T-helper 2 cell treated with Interferon-gamma antibody and Interleukin-4, amounts not matched to agents 5 μg/mL and 100 μg/mL, for 36 hours (primary cell): ENCODE measurements at regions not wholly inside any gene's neighbourhood (a gene's known extent, or its start where the extent isn't known, plus 50 kb on each side); places are given as distances from the start of the nearest gene placed in this dataset.

Experiments
- DNase-seq: peaks from one replicate; pipeline ENCODE4 v3.0.0; 2021; ENCODE audit warnings: low spot score
- H3K27ac Mint-ChIP-seq: one replicate; pipeline ENCODE4 v1.8.0; 2021; ENCODE audit warnings: mild to moderate bottlenecking, mixed read lengths
- H3K27me3 Mint-ChIP-seq: one replicate; pipeline ENCODE4 v1.8.0; 2021; ENCODE audit warnings: low read depth, mixed read lengths
- H3K36me3 Mint-ChIP-seq: one replicate; pipeline ENCODE4 v1.8.0; 2021; ENCODE audit warnings: low read depth, mixed read lengths
- H3K4me1 Mint-ChIP-seq: one replicate; pipeline ENCODE4 v1.8.0; 2021; ENCODE audit warnings: low read depth, mixed read lengths
- H3K4me3 Mint-ChIP-seq: one replicate; pipeline ENCODE4 v1.8.0; 2022; ENCODE audit warnings: mild to moderate bottlenecking, moderate library complexity, mixed read lengths
- H3K9me3 Mint-ChIP-seq: one replicate; pipeline ENCODE4 v1.8.0; 2021; ENCODE audit warnings: mixed read lengths

- no peak overlapping the region for H3K4me3 Mint-ChIP-seq
- peaks cover 62% of the 10 kb centered on the region for H3K36me3 Mint-ChIP-seq
- no peaks in the 10 kb centered on the region for H3K9me3 Mint-ChIP-seq
- DNase-seq = no peak
- peaks cover 66% of the 10 kb centered on the region for H3K4me1 Mint-ChIP-seq
- H3K27me3 Mint-ChIP-seq = no peaks in the 10 kb centered on the region
- peak overlapping the region; percentile 27 for H3K27ac Mint-ChIP-seq
These were observed 57.6 kb downstream of the PTTG1 start for GRCh38 chr5:160479220-160479619.

- DNase-seq = no peak
- no peaks in the 10 kb centered on the region for H3K9me3 Mint-ChIP-seq
These were observed 58.3 kb downstream of the PTTG1 start for GRCh38 chr5:160479926-160480325.

GRCh38 chr5:160480652-160481051, 59.0 kb downstream of the PTTG1 start:
- no peaks in the 10 kb centered on the region for H3K27me3 Mint-ChIP-seq

More at GRCh38 chr5:160479926-160480325, 58.3 kb downstream of the PTTG1 start:
- peak overlapping the region; percentile 59 for H3K27ac Mint-ChIP-seq
- H3K36me3 Mint-ChIP-seq = peaks cover 64% of the 10 kb centered on the region
- H3K27me3 Mint-ChIP-seq = no peaks in the 10 kb centered on the region
- H3K4me3 Mint-ChIP-seq = no peak overlapping the region
- H3K4me1 Mint-ChIP-seq = peaks cover 68% of the 10 kb centered on the region

GRCh38 chr5:160484678-160485077, 63.0 kb downstream of the PTTG1 start:
- peaks cover 60% of the 10 kb centered on the region for H3K4me1 Mint-ChIP-seq
- no peak for DNase-seq
- H3K36me3 Mint-ChIP-seq = peaks cover 74% of the 10 kb centered on the region
- H3K27ac Mint-ChIP-seq = peak overlapping the region; percentile 39
- H3K27me3 Mint-ChIP-seq = no peaks in the 10 kb centered on the region
- no peaks in the 10 kb centered on the region for H3K9me3 Mint-ChIP-seq
- no peak overlapping the region for H3K4me3 Mint-ChIP-seq

More at GRCh38 chr5:160480652-160481051, 59.0 kb downstream of the PTTG1 start:
- H3K4me3 Mint-ChIP-seq = no peak overlapping the region
- peaks cover 65% of the 10 kb centered on the region for H3K36me3 Mint-ChIP-seq
- H3K9me3 Mint-ChIP-seq = no peaks in the 10 kb centered on the region
- peak overlapping the region; percentile 19 for H3K27ac Mint-ChIP-seq
- peaks cover 69% of the 10 kb centered on the region for H3K4me1 Mint-ChIP-seq
- no peak for DNase-seq

- DNase-seq = no peak
- Mint-ChIP-seq H3K4me3 (no peak overlapping the region), H3K4me1 (peaks cover 53% of the 10 kb centered on the region), H3K27ac (peak overlapping the region; percentile 20), H3K27me3 (no peaks in the 10 kb centered on the region), H3K9me3 (no peaks in the 10 kb centered on the region), H3K36me3 (peaks cover 72% of the 10 kb centered on the region)
These were observed 63.8 kb downstream of the PTTG1 start for GRCh38 chr5:160485364-160485969.

GRCh38 chr5:160486573-160486972, 64.9 kb downstream of the PTTG1 start:
- peak; percentile 41 for DNase-seq
- peaks cover 58% of the 10 kb centered on the region for H3K4me1 Mint-ChIP-seq
- H3K9me3 Mint-ChIP-seq = no peaks in the 10 kb centered on the region
- no peaks in the 10 kb centered on the region for H3K27me3 Mint-ChIP-seq
- H3K36me3 Mint-ChIP-seq = peaks cover 77% of the 10 kb centered on the region
- H3K4me3 Mint-ChIP-seq = peak overlapping the region; percentile 23
- peak overlapping the region; percentile 42 for H3K27ac Mint-ChIP-seq

- Mint-ChIP-seq H3K9me3 (no peaks in the 10 kb centered on the region), H3K27me3 (no peaks in the 10 kb centered on the region), H3K27ac (no peak overlapping the region), H3K4me1 (peaks cover 48% of the 10 kb centered on the region), H3K4me3 (no peak overlapping the region), H3K36me3 (peaks cover 62% of the 10 kb centered on the region)
- DNase-seq = no peak
These were observed 67.0 kb downstream of the PTTG1 start for GRCh38 chr5:160488394-160489325.

- H3K9me3 Mint-ChIP-seq = no peaks in the 10 kb centered on the region
- DNase-seq = no peak
- H3K27me3 Mint-ChIP-seq = no peaks in the 10 kb centered on the region
- peaks cover 44% of the 10 kb centered on the region for H3K36me3 Mint-ChIP-seq
- H3K4me3 Mint-ChIP-seq = no peak overlapping the region
- H3K4me1 Mint-ChIP-seq = peaks cover 38% of the 10 kb centered on the region
- H3K27ac Mint-ChIP-seq = no peak overlapping the region
These were observed 69.8 kb downstream of the PTTG1 start for GRCh38 chr5:160491438-160491837.

- no peaks in the 10 kb centered on the region for H3K9me3 Mint-ChIP-seq
- H3K27me3 Mint-ChIP-seq = no peaks in the 10 kb centered on the region
- H3K27ac Mint-ChIP-seq = no peak overlapping the region
- no peak for DNase-seq
- H3K36me3 Mint-ChIP-seq = peaks cover 33% of the 10 kb centered on the region
- peaks cover 35% of the 10 kb centered on the region for H3K4me1 Mint-ChIP-seq
- H3K4me3 Mint-ChIP-seq = no peak overlapping the region
These were observed 70.9 kb downstream of the PTTG1 start for GRCh38 chr5:160492565-160492964.

- H3K27ac Mint-ChIP-seq = peak overlapping the region; percentile 11
- no peaks in the 10 kb centered on the region for H3K27me3 Mint-ChIP-seq
- no peak overlapping the region for H3K4me3 Mint-ChIP-seq
- peaks cover 31% of the 10 kb centered on the region for H3K4me1 Mint-ChIP-seq
- no peak for DNase-seq
- H3K36me3 Mint-ChIP-seq = peaks cover 22% of the 10 kb centered on the region
- no peaks in the 10 kb centered on the region for H3K9me3 Mint-ChIP-seq
These were observed 72.2 kb downstream of the PTTG1 start for GRCh38 chr5:160493806-160494338.

GRCh38 chr5:160494451-160494850, 72.8 kb downstream of the PTTG1 start:
- H3K4me3 Mint-ChIP-seq = no peak overlapping the region
- no peak for DNase-seq
- H3K27ac Mint-ChIP-seq = no peak overlapping the region
- H3K36me3 Mint-ChIP-seq = peaks cover 19% of the 10 kb centered on the region
- H3K9me3 Mint-ChIP-seq = no peaks in the 10 kb centered on the region
- H3K4me1 Mint-ChIP-seq = peaks cover 30% of the 10 kb centered on the region
- no peaks in the 10 kb centered on the region for H3K27me3 Mint-ChIP-seq

- Mint-ChIP-seq H3K9me3 (no peaks in the 10 kb centered on the region), H3K27ac (no peak overlapping the region), H3K4me3 (no peak overlapping the region), H3K4me1 (peaks cover 27% of the 10 kb centered on the region), H3K36me3 (peaks cover 9% of the 10 kb centered on the region), H3K27me3 (no peaks in the 10 kb centered on the region)
- DNase-seq = peak; percentile 52
These were observed 74.7 kb downstream of the PTTG1 start for GRCh38 chr5:160496334-160496733.

- DNase-seq = peak; percentile 45
- Mint-ChIP-seq H3K27ac (no peak overlapping the region), H3K9me3 (no peaks in the 10 kb centered on the region), H3K36me3 (peaks cover 7% of the 10 kb centered on the region), H3K4me1 (peaks cover 25% of the 10 kb centered on the region), H3K27me3 (no peaks in the 10 kb centered on the region), H3K4me3 (no peak overlapping the region)
These were observed 75.1 kb downstream of the PTTG1 start for GRCh38 chr5:160496784-160497183.

GRCh38 chr5:160497878-160498277, 76.2 kb downstream of the PTTG1 start:
- H3K36me3 Mint-ChIP-seq = peaks cover 7% of the 10 kb centered on the region
- H3K9me3 Mint-ChIP-seq = no peaks in the 10 kb centered on the region
- no peak overlapping the region for H3K27ac Mint-ChIP-seq
- no peak for DNase-seq
- no peak overlapping the region for H3K4me3 Mint-ChIP-seq
- H3K27me3 Mint-ChIP-seq = no peaks in the 10 kb centered on the region
- peaks cover 25% of the 10 kb centered on the region for H3K4me1 Mint-ChIP-seq
